Endodermal cell (in vitro differentiated cells): ENCODE measurements at regions not wholly inside any gene's neighbourhood (a gene's known extent, or its start where the extent isn't known, plus 50 kb on each side); places are given as distances from the start of the nearest gene placed in this dataset.

ENCODE experiments used
- DNase-seq: peaks from one replicate; pipeline ENCODE4 v3.0.0-alpha.2; 2017
- H3K27ac ChIP-seq: 2 replicates; pipeline ENCODE4 v1.5.1; 2013; ENCODE audit warnings: mild to moderate bottlenecking, low read depth, low read length, moderate library complexity
- H3K27me3 ChIP-seq: 2 replicates; pipeline ENCODE4 v1.6.1; 2013; ENCODE audit warnings: mild to moderate bottlenecking, low read length, moderate library complexity; ENCODE audit not compliant: insufficient read depth, control insufficient read depth, poor library complexity, severe bottlenecking
- H3K36me3 ChIP-seq: 2 replicates; pipeline ENCODE4 v1.7.0; 2013; ENCODE audit warnings: mild to moderate bottlenecking, low read length, moderate library complexity; ENCODE audit not compliant: control insufficient read depth, insufficient read depth
- H3K4me1 ChIP-seq: one replicate; pipeline ENCODE4 v1.7.0; 2013; ENCODE audit warnings: low read length; ENCODE audit not compliant: control insufficient read depth, insufficient read depth
- H3K4me3 ChIP-seq: 2 replicates; pipeline ENCODE4 v1.5.1; 2013; ENCODE audit warnings: mild to moderate bottlenecking, low read length, moderate library complexity
- H3K9ac ChIP-seq: 2 replicates; pipeline ENCODE4 v1.6.1; 2013; ENCODE audit warnings: mild to moderate bottlenecking, low read length, moderate library complexity; ENCODE audit not compliant: poor library complexity, severe bottlenecking; ENCODE audit errors: extremely low read depth
- H3K9me3 ChIP-seq: 2 replicates; pipeline ENCODE4 v1.6.1; 2013; ENCODE audit warnings: mild to moderate bottlenecking, low read length, moderate library complexity; ENCODE audit not compliant: control insufficient read depth
- H3K27ac Mint-ChIP-seq: 2 replicates; pipeline ENCODE4 v1.8.0; 2020; ENCODE audit warnings: mixed read lengths
- H3K27me3 Mint-ChIP-seq: 2 replicates; pipeline ENCODE4 v1.8.0; 2021; ENCODE audit warnings: mild to moderate bottlenecking, mixed read lengths; ENCODE audit not compliant: insufficient read depth
- H3K36me3 Mint-ChIP-seq: 2 replicates; pipeline ENCODE4 v1.8.0; 2020; ENCODE audit warnings: low read depth, mixed read lengths
- H3K4me1 Mint-ChIP-seq: 2 replicates; pipeline ENCODE4 v1.8.0; 2020; ENCODE audit warnings: mixed read lengths
- H3K4me3 Mint-ChIP-seq: 2 replicates; pipeline ENCODE4 v1.8.0; 2020; ENCODE audit warnings: mild to moderate bottlenecking, moderate library complexity, mixed read lengths
- H3K9me3 Mint-ChIP-seq: 2 replicates; pipeline ENCODE4 v1.8.0; 2020; ENCODE audit warnings: mild to moderate bottlenecking, mixed read lengths
- WGBS, 2 experiments: methylation state at CpG; one replicate each; pipeline versions ENCODE4 v1.1.5 to v1.1.7; 2013; ENCODE audit warnings: missing lambda C conversion rate in 2 of 2, mixed read lengths in 1 of 2; ENCODE audit not compliant: insufficient coverage in 1 of 2, insufficient read length in 1 of 2; 5-methylcytosine and 5-hydroxymethylcytosine counted together
- TF ChIP-seq, protein P1 (sequence below): fragments of 200-600 bp; sonication (generic); conservative IDR thresholded peaks from 2 replicates; pipeline ENCODE4 v1.5.0; 2021; ENCODE audit warnings: antibody characterized with exemption, mild to moderate bottlenecking

GRCh38 chr3:81105789-81106488 lies 655.5 kb downstream of the GBE1 start:
- no peaks in the 10 kb centered on the region for H3K36me3 Mint-ChIP-seq
- H3K9me3 Mint-ChIP-seq: no peaks in the 10 kb centered on the region
- TF ChIP-seq, protein P1, sequence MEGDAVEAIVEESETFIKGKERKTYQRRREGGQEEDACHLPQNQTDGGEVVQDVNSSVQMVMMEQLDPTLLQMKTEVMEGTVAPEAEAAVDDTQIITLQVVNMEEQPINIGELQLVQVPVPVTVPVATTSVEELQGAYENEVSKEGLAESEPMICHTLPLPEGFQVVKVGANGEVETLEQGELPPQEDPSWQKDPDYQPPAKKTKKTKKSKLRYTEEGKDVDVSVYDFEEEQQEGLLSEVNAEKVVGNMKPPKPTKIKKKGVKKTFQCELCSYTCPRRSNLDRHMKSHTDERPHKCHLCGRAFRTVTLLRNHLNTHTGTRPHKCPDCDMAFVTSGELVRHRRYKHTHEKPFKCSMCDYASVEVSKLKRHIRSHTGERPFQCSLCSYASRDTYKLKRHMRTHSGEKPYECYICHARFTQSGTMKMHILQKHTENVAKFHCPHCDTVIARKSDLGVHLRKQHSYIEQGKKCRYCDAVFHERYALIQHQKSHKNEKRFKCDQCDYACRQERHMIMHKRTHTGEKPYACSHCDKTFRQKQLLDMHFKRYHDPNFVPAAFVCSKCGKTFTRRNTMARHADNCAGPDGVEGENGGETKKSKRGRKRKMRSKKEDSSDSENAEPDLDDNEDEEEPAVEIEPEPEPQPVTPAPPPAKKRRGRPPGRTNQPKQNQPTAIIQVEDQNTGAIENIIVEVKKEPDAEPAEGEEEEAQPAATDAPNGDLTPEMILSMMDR: no peak
- Histone ChIP-seq H3K9ac (no peak overlapping the region), H3K4me3 (no peak overlapping the region), H3K27me3 (no peaks in the 10 kb centered on the region), H3K36me3 (no peaks in the 10 kb centered on the region), H3K4me1 (no peaks in the 10 kb centered on the region), H3K27ac (no peak overlapping the region), H3K9me3 (no peaks in the 10 kb centered on the region)
- H3K27me3 Mint-ChIP-seq: no peaks in the 10 kb centered on the region
- 93 to 97% methylated on average over 3 to 5 of the region's 5 CpGs for WGBS, 2 experiments
- no peak for DNase-seq
- H3K4me3 Mint-ChIP-seq: no peak overlapping the region
- no peak overlapping the region for H3K27ac Mint-ChIP-seq
- H3K4me1 Mint-ChIP-seq: no peaks in the 10 kb centered on the region

DNA sequence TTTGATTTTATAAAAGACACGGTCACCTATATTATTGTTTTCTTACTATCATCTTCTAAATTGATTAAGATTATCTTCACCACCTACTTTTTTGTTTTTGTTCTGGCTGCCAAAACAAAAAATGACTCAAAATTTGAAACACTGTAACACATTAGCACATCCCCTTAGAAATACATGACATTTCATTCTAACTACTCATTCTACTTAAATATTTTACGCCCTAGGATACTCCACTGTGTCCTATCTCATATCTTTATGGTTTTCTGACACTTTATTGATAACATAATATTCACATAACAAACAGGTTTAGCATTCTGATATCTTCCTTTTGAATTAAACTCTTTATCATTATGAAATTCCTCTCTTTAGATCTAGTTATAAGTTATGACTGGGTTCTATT lies 656.2 kb downstream of the GBE1 start:
- H3K27me3 Mint-ChIP-seq: no peaks in the 10 kb centered on the region
- WGBS, 2 experiments: 96 to 100% methylated on average over 1 to 2 of the region's 2 CpGs
- no peak overlapping the region for H3K27ac Mint-ChIP-seq
- Histone ChIP-seq H3K4me1 (no peaks in the 10 kb centered on the region), H3K4me3 (no peak overlapping the region), H3K27me3 (no peaks in the 10 kb centered on the region), H3K9me3 (no peaks in the 10 kb centered on the region), H3K9ac (no peak overlapping the region), H3K27ac (no peak overlapping the region), H3K36me3 (no peaks in the 10 kb centered on the region)
- H3K4me1 Mint-ChIP-seq: no peaks in the 10 kb centered on the region
- DNase-seq: no peak
- H3K9me3 Mint-ChIP-seq: no peaks in the 10 kb centered on the region
- TF ChIP-seq, protein P1: no peak
- H3K36me3 Mint-ChIP-seq: no peaks in the 10 kb centered on the region
- H3K4me3 Mint-ChIP-seq: no peak overlapping the region

DNA sequence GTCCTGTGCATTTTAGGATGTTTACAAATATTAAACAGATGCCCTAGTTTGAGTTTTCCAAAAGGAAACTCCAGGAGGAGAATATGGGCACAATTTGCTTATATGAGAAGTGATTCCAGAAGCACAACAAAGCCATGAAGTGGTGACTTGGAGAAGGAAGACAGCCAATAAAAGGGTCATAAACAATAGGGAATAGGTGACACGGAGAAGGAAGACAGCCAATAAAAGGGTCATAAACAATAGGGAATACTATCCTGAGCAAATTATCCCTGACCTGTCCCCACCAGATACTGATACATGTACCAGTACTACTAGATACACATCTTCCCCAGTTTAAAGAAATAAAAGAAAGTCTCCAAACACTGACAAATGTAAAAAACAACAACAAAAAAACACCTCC lies 663.6 kb downstream of the GBE1 start:
- no peaks in the 10 kb centered on the region for H3K36me3 ChIP-seq
- no peak for DNase-seq
- WGBS, 2 experiments: 87% methylated on average over 1 of the region's 1 CpG; no CpG with 5 or more reads in 1 of the 2 experiments
- no peak overlapping the region for H3K4me3 ChIP-seq
- TF ChIP-seq, protein P1: no peak
- no peak overlapping the region for H3K27ac ChIP-seq
- Mint-ChIP-seq H3K27ac (no peak overlapping the region), H3K4me1 (no peaks in the 10 kb centered on the region), H3K27me3 (no peaks in the 10 kb centered on the region), H3K9me3 (no peaks in the 10 kb centered on the region), H3K4me3 (no peak overlapping the region), H3K36me3 (no peaks in the 10 kb centered on the region)
- H3K4me1 ChIP-seq: no peaks in the 10 kb centered on the region
- no peak overlapping the region for H3K9ac ChIP-seq
- H3K9me3 ChIP-seq: no peaks in the 10 kb centered on the region
- no peaks in the 10 kb centered on the region for H3K27me3 ChIP-seq
